GM12874 (cell line): ENCODE measurements at regions not wholly inside any gene's neighbourhood (a gene's known extent, or its start where the extent isn't known, plus 50 kb on each side); places are given as distances from the start of the nearest gene placed in this dataset.

Source experiments
- CTCF ChIP-seq: IDR thresholded peaks from 2 replicates; pipeline ENCODE4 v1.5.1; 2011; ENCODE audit warnings: low read depth, mild to moderate bottlenecking, control low read depth, low read length, moderate library complexity; ENCODE audit not compliant: insufficient read depth

GRCh38 chr13:109575821-109576220 lies 210.6 kb downstream of the IRS2 start:
- TF ChIP-seq CTCF, result no peak

GRCh38 chr13:109572389-109572788 lies 214.0 kb downstream of the IRS2 start:
- no peak for TF ChIP-seq CTCF

GRCh38 chr13:109569958-109570711 lies 216.2 kb downstream of the IRS2 start:
- no peak for TF ChIP-seq CTCF

- TF ChIP-seq CTCF, result no peak
These were observed 218.0 kb downstream of the IRS2 start for GRCh38 chr13:109568339-109568818.

- TF ChIP-seq CTCF, result no peak
These were observed 219.1 kb downstream of the IRS2 start for GRCh38 chr13:109567315-109567714.

GRCh38 chr13:109565877-109566276 lies 220.5 kb downstream of the IRS2 start:
- no peak for TF ChIP-seq CTCF

- no peak for TF ChIP-seq CTCF
These were observed 238.0 kb downstream of the IRS2 start for GRCh38 chr13:109548374-109548773.

GRCh38 chr13:109547942-109548341 lies 238.4 kb downstream of the IRS2 start:
- no peak for TF ChIP-seq CTCF
